Occipital lobe (tissue), 2 donors: ENCODE measurements at regions not wholly inside any gene's neighbourhood (a gene's known extent, or its start where the extent isn't known, plus 50 kb on each side); places are given as distances from the start of the nearest gene placed in this dataset. TPM values are rescaled to one million over a fixed set of nuclear protein-coding genes. Genes with fewer than 3 reads are reported as not detected.

ENCODE experiments used
- DNase-seq: peaks from one replicate; lab custom pipeline; 2025; lab: John Stamatoyannopoulos, UW
- small RNA-seq: library from RNA; depleted of rRNA; stranded (forward); fragments of <200 nt; gene quantifications from one replicate; pipeline ENCODE3, GENCODE V24; 2014

DNA sequence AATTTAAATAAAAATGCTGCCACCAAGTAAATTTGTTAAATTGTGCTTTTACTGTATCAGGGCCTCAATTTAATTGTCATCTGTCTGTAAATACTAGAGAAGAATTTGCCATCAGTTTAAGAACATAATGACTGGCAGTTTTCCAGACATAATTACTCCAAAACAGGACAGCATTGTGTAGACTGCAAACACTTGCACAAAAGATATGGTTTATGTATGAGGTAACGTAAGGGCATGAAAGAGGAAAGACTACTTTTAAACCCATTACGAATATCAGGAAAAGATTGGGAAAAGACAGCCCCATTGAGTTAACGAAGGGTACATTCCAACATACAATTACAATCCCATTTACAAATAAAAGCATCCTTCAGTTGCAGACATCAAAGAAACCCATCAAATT is 59.8 kb upstream of the KRR1 start:
- DNase-seq, result no peak

- no peak for DNase-seq
These were observed 57.4 kb upstream of the KRR1 start for GRCh38 chr12:75568801-75569200.

GRCh38 chr12:75568393-75568792 is 57.0 kb upstream of the KRR1 start:
- no peak for DNase-seq

DNA sequence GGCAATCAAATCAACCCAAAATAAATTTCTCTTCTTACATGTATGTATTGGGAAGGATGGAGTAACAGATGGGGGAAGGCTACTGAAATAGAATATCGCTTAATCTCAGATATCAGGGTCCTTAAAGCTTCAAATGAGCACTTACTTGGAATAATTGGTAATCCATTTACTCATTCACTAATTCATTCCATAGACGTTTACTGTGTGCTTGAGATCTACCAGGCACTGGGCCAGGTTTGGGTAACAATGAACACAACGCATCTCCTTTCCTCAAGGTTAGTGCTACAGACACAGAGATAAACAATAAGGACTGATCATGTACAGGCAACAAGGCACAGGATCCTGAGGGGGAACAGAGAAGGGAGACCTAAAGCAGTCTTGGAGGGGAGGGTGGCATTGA is 54.4 kb upstream of the KRR1 start:
- DNase-seq, result no peak

GRCh38 chr12:75564852-75565251 is 53.4 kb upstream of the KRR1 start:
- DNase-seq, result no peak

GRCh38 chr12:75564398-75564797 is 53.0 kb upstream of the KRR1 start:
- no peak for DNase-seq

DNA sequence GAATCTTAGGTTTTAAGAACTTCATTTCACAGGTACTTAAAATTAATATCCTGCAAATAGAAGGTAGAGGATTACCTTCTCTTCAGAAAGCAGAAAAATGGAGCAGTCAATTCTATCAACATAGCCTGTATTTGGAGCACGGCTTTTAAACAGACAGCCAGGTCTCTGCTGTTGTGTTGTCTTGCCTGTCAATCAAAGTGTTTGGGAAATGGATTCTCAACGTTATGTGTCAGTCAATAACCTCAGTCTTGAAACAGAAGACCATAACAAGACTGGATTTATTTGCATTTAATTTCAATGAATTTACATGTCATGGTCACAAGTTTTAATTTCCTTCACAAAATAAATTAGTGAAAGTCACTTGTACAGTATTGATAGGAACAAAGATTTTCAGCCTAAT is 51.9 kb upstream of the KRR1 start:
- DNase-seq, result no peak

DNA sequence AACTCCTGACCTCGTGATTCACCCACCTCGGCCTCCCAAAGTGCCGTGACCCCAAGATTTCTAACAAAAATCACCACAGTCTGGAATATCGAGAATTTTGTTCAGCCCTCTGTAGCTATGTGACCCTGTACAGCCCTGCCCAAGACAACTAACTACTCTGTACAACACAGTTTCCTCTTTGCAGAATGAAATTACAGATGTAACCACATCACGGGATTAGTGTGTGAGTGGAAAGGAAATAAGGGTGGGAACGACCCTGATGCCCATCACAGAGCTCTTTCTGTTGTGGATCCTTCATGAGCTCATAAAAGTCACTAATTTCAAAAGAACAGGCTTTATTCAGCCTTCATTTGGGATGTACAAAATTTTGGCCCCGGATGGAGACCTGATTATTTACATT is 50.5 kb upstream of the KRR1 start:
- DNase-seq, result no peak

Small RNA genes lying in the stretch of these regions (small RNA-seq; reads per million reads assigned to genes)
- gene AC011611.1 (not detected), gene AC011611.6 (not detected), gene RF00156 (not detected), gene RN7SL734P (not detected)
